Activated CD8-positive, alpha-beta memory T cell treated with anti-CD3 and anti-CD28 coated beads for 24 hours (primary cell): ENCODE measurements at regions not wholly inside any gene's neighbourhood (a gene's known extent, or its start where the extent isn't known, plus 50 kb on each side); places are given as distances from the start of the nearest gene placed in this dataset.

Experiments used
- DNase-seq: peaks from one replicate; pipeline ENCODE4 v3.0.0-alpha.2; 2020

DNA sequence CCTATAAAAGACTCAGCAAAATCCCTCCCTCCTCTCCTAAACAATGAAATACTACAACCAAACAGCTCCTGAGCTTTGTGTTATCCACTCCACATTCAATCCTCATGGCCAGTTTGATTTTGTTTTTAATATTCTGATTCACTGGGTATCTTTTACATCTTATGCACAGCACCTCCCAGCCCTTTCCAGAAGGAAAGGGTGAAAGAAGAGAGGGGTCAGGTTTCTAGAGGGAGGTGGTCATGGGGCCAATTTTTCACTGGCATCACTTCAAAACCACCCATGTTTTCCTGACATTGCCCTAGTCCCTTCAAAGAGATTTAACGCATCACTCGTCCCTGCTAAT is 315.6 kb downstream of the LPIN1 start:
- DNase-seq = no peak

DNA sequence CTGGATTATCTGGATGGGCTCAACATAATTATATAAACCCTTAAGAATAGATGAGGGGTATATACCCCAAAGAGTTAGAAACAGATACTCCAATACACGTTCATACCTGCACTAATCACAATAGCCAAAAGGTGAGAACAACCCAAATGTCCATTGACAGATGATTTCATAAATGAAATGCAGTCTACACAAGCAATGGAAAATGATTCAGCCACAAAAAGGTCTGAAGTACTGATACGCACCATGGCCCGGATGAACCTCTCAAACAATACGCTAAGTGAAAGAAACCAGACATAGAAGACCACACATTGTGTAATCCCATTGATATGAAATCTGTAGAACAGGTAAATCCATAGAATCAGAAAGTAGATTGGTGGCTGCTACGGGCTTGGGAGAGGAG is 316.8 kb downstream of the LPIN1 start:
- no peak for DNase-seq

DNA sequence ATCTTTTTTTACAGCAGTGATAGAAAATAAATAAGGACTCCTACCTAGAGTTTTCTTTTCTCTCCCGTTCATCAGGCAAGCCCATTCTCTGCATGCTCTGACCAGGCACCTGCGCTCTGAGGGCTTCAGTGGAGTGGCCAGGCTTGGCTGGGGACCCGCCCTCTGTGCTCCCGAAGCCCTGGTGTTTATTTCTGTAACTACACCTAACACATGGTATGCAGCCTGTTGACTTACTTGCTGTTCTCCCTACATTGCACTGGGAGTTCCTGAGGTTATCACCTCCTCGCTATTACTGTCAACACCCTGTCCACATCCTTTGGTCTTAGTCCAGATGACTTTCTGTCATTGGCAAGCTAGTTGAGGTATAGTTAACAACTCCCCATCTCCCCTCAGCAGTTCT is 317.7 kb downstream of the LPIN1 start:
- DNase-seq = no peak

DNA sequence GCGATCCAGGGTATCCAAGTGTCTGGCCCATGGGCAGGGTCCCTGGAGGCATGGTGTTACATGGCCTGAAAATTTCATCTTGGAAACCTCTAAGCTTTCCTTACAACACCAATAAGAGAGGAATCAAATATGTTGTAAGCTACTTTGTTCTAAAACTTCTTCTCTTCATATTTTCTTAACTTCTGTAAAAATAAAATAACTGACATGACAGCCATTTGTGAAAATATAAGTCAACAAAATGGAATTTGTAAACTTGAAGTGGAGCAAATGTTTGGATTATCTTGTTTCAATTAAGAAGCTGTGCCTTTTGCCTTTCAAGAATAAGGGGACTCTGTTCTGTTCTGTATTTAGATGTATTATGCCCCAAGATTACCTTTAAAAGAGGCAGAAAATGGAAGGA is 319.7 kb downstream of the LPIN1 start:
- no peak for DNase-seq

DNA sequence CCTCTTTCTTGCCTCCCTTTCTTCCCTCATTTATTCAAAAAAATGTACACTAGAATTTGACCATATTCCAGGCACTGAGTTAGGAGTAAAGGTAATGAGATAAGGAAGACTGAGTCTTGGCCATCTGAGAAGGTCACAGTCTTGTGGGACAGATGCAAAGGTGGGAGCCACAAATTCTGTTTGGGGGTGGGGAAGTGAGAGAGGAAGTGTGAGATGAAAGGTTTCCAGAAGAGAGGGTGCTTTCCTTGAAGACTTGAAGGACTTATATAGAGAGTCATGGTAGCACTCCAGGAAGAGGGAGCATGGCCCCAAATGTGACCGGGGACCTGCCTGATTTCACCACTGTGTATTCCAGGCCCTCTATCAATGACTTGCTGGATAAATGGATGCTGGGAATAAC is 320.6 kb downstream of the LPIN1 start:
- DNase-seq = no peak

DNA sequence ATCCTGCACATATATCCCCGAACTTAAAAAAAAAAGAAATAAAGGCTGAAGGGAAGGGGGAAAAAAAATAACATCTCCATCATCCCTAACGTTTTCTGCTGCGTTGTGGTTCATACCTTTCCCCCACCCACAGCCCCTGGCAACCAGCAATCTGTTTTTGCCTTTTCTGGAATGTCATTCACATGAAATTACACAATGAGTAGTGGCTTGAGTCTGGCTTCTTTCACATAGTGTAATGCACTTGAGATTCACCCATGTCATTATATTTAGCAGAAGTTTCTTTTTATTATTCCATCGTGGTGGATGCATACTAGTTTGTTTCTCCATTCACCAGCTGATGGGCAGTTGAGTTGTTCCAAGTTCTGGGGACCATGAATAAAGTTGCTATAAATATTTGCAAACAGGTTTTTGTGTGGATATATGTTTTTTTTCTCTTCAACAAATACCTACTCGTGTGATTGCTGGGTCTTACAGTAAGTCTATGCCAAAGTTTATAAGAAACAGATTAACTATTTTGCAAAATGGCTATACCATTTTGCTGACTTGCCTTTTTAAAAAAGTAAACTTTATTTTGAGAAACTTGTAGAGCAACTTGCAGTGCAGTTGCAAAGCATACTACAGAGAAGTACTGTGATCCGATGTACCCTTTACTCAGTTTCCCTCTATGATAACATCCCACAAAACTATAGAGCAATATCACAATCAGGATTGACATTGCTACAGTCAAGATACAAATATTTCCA is 322.5 kb downstream of the LPIN1 start:
- DNase-seq = no peak

DNA sequence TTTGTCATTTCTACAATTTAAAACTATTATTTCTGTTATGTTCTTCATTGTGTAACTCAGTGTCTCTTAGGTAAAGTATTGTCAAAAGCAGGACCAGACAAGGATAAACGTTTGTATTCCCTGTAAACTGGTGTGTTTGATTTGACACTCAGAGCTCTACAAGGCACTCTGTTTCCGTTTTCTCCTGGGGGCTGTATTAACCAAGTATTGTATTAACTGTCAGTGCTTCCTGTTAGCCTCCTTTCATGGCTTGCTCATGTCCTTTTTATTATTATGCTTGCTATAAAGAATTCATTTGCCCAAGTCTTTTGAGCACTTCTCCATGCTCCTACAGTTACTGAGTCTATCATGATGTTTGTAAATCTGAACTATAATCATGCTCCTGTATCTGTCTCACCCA is 323.7 kb downstream of the LPIN1 start:
- DNase-seq = no peak

DNA sequence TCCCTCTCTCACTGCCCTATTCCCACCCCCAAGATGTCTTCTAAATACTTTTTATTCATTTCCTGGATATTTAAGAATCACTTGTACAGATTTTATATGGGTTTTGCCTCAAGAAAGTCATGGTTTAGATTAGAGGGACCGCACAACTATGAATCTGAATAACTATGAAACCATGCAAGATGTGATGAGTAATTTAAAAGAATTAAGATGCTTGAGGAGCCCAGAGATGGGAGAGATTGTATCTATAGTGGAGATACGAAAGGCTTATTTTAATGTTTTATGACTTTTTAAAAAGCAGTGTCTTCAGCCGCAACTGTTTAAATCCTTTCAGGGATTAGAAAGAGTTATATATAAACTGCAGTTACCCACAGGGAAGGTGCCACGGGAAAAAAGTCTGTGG is 324.1 kb downstream of the LPIN1 start:
- no peak for DNase-seq

DNA sequence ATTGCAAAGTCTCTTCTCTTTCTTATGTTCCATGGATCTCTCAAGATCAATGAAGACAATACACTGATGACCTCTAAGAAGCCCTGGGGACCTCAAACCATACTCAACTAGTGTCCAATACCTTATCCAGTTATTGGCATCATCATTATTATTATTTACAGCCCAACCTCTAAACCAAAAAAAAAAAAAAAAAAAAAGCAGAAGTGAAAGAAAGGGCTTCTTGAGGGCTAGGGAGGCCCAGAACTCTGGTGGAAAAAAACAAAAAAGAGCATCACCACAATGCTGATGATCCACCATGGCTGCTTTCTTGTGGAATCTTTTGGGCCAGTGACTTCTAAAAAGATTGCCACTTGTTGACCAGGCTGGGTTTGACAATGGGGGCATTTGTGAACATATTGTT is 324.9 kb downstream of the LPIN1 start:
- DNase-seq = no peak

DNA sequence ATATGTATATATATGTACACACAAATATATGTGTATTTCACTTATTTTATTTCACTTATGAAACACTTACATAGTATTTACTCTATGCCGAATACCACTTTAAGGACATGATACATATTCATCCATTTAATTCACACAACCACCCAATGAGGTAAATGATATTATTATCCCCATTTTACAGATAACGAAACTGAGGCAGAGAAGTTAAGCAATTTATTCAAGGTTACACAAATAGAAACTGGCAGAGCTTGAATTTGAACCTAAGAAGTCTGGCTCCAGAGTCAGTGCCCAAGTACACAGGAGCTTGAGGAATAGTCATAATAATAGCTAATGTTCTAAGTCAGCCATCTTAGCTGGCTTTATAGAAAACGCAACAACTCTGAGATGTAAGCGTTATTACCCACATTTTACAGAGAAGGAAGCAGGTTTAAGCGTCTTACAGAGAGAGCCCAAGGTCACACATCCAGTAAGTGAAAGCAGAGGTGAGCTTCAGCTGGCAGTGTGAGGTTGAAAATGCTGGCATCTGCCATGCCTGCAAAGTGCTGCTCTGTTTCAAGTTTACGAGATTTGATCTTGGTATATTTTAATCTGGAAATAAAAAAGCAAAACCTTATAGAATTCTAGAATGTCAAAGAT is 326.9 kb downstream of the LPIN1 start:
- DNase-seq = no peak

DNA sequence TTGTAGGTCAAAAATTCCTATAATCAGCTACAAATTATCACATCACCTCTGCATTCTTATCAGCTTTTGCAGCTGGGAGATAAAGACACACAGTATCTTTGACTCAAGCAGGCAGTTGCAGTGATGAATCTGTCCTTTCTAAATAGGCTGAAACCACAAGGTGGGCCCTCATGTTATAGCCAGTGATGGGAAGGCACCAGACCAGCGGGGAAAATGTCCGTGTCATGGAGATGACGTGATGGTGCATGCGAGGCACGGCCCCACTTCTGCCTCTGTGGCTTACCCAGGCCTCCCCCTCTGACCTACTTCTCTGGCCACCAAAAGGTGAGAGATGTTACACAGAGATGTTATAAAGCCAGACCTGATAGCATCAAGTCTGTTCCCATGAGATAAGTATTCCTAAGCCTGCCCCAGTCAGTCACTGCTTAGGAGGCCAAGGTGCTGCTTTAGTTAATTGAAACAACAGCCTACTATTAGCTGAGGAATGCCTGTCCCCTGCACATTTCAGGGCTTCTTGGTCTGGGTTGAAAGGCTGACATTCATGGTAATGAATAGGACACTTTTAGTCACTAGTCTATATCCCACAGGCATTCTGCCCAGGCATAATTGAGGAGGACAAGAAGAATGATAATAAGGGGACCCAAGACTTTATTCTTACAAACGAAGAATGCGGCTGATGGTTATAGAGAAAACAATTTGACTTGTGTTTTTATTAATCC is 327.9 kb downstream of the LPIN1 start:
- no peak for DNase-seq

DNA sequence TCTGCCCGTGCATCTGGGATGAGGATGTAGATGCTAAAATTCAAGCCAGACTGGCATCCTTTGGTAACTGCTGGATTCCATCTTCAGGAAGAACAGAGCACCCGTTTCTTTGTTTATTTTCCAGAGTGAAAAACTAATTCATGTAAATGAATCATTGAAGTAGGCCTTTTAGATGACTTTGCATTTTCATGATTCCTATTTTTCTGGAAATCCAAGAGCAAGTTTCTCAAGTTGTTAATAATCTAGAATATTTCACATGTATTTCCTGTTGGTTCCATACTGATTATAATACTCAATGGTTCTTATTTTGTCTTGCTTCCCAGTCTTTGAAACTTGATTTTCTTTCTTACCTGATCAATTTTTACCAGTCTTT is 328.4 kb downstream of the LPIN1 start:
- no peak for DNase-seq

DNA sequence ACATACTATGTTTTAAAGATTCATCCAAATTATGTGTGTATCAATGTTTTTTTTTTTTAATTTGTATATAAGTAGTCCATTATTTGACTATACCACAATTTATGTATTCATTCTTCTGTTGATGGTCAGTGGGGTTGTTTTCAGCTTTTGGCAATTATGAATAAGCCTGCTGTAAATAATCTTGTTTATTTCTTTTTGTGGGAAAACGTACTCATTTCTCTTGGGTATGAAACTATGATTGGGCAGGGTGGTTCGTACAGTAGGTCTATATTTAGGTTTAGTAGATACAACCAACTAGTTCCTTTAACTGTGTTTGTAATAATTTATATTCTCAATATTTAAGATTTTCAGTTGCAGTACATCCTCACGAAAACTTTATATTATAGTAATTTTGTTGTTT is 329.2 kb downstream of the LPIN1 start:
- no peak for DNase-seq

DNA sequence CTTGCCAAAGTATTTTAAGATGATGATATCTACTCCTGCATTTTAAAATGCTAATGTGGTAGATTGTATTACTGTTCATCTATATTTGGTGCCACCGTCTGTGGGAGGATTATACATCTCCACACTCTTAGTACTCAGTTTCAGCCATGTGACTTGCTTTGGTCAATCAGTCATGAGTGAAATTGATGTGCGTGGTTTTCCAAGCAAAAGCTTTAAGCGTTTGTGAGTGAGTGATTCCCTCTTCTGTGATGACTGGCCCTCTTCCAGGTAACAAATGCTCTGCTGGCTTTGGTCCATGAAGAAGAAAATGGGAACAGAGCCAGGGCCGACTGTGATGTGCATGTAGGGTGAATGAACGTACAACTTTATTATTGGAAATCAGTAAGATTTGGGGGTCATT is 330.4 kb downstream of the LPIN1 start:
- DNase-seq = no peak

DNA sequence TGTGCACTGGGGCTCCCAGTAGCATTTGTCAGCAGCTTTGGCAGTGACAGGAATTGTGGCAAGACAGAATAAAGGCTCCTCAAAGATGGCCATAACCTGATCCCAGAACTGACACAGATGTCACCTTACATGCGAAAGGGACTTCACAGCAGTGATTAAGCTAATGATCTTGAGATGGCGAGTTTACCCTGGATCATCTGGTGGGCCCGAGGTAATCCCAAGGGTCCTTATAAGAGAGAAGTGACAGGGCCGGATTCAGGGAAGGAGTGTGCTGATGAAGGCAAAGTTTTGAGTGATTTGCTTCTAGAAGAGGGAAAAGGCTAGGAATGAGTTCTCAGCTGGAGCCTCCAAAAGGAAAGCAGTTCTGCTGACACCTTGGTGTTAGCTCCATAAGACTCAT is 333.9 kb downstream of the LPIN1 start:
- no peak for DNase-seq

DNA sequence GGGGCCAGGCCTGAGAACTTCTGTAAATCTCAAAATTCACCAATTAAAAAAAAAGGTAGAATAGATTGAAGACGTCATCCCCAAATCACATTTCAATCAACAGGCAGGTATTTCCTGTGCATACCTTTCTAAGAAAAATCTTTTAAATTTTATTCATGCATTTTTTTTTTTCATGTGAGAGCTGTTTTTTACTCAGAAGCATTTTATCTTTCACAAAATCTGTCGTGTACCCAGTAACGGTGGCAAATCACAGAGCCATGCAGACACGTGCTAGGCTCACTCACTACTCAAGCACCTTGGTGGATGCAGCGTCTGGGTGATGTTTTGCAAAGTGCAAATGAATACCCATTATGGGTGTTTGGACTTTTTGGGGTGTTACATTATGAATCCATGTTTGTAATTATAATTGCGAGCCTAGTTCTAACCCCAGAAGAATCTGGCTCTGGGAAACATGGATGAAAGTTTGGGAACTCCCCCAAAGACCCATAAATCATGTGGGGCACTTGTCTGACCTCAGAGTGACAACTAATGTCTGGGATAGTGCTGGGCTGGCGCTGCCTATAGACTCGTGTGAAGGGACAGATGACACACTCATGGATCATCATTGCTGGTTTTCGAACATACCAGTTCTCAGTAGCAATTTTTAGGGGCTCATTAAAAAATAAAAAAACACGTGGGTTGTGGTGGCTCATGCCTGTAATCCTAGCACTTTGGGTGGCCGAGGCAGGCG is 335.2 kb downstream of the LPIN1 start:
- DNase-seq = no peak

DNA sequence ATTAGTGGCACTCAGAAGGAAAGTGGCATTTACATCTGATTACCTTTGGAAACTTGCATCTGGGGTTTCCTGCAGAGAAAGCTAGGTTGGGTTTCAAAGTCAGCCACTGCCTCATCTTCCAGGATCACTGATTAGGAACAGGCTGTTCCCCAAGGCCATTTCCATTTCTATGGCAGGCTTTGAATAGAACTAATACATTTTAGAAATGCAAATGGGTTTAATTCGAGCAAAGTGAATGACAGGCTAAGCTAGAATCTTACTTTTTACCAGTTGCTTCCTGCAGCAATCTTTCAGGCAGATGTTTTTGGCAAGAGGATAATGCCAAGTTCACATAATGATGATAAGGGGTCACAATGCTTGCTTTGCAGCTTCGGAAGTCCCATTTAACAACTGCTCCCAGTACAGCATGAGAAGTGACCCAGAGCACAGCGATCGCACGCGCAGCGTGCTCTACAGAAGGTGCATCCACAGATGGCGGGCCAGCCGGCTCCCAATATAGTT is 336.7 kb downstream of the LPIN1 start:
- no peak for DNase-seq

DNA sequence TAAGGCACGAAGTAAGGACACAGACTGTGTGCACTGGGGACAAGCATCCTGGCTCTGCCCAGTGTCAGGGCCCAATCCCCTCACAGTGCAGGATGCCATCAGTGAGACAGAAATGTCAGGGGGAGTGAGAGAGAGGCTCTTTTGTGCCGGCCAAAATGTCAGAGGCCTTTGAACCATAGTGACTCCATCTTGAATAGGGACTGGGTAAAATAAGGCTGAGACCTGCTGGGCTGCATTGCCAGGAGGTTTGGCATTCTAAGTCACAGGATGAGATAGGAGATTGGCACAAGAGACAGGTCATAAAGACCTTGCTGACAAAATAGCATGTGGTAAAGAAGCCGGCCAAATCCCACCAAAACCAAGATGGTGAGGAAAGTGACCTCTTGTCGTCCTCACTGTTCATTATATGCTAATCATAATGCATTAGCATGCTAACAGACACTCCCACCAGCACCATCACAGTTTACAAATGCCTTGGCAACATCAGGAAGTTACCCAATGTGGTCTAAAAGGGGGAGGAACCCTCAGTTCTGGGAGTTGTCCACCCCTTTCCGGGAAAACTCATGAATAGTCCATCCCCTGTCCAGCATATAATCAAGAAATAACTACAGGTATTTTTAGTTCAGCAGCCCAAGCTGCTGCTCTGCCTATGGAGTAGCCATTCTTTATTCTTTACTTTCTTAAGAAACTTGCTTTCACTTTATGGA is 337.4 kb downstream of the LPIN1 start:
- no peak for DNase-seq

DNA sequence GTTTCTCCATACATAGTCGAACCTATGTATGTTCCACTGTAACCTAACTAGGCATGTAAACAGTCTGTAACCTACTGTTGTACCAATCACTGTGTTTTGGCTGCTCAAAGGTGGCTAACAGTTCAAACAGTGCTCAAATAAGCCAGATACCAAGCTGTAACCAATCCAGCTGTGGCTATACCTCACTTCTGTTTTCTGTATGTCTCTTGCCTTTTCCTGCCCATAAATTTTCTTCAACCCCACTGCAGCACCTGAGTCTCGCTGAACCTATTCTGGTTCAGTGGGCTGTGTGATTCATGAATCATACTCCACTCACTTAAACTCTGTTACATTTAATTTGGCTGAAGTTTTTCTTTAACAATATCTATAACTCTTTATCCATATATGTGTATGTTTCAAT is 340.7 kb downstream of the LPIN1 start:
- DNase-seq = no peak

DNA sequence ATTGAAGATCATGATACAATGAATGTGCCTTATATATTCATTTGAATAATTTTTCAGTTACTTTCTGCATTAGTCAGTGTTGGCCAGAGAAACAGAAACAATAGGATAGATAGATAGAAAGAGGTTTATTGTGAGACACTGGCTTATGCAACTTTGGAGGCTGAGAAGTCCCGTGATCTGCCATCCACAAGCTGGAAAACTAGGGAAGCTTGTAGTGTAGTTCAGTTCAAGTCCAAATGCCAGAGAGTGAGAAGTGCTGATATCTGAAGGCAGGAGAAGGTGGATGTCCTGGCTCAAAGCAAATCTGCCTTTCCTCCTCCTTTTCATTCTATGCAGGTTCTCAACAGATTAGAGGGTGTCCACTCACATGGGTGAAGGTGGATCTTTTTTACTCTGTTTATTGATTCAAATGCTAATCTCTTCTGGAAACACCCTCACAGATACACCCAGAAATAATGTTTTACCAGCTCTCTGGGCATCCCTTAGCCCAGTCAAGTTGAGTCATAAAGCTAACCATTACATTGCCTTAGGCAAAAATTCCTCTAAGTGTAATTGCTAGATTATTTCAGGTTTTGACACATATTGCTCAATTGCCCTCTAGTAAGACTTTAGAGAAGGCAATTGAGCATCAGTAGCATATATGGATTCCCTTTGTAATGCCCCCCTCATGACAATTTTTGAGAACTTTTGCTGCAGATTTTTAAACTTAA is 341.4 kb downstream of the LPIN1 start:
- DNase-seq = no peak

DNA sequence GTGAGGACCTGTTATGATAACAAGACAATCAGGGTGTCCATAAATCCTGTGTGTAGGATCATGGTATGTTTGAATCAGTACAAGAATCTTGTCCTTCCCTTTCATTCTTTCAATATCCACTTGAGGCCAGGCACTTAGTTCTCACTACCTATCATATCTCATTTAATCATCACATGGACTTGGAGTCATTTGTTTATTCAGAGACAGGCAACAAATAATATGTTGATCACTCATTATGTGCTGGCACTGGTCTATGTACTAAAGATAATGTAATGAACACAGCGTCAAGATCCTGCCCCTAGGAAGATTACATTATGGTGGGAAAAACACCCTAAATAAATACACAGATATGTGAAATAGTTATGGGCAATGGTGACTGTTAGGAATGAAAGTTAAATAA is 342.6 kb downstream of the LPIN1 start:
- DNase-seq = no peak

DNA sequence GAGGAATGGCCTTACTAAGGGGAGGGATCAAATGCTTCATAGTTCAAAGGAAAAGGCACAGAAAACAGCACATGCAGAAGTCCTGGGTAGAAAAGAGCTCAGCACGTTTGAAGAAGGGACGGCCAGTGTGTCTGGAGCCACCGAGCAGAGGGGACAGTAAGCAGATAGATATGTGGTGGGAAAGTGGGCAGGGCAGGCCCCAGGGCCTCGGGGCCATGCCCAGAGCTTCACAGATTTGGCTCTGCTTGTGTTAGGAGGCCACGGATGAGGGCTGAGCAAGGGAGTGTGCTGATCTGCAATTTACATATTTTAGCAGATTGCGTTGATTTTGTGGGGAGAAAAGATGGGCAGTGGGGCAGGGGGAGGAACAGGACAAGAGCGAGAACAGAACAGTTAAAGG is 343.1 kb downstream of the LPIN1 start:
- no peak for DNase-seq
